Right hindlimb (tissue), 1 donor: ENCODE measurements at regions not wholly inside any gene's neighbourhood (a gene's known extent, or its start where the extent isn't known, plus 50 kb on each side); places are given as distances from the start of the nearest gene placed in this dataset.

Source experiments
- DNase-seq: peaks from one replicate; pipeline ENCODE4 v3.0.0-alpha.2; 2018

- no peak for DNase-seq
Measured at GRCh38 chr1:34415140-34415539, 238.4 kb downstream of the C1orf94 start.

- no peak for DNase-seq
Measured at GRCh38 chr1:34418166-34418565, 241.5 kb downstream of the C1orf94 start.

- no peak for DNase-seq
Measured at GRCh38 chr1:34419663-34420136, 243.0 kb downstream of the C1orf94 start.

GRCh38 chr1:34425046-34425445 lies 248.3 kb downstream of the C1orf94 start:
- no peak for DNase-seq

GRCh38 chr1:34425785-34426184 lies 249.1 kb downstream of the C1orf94 start:
- DNase-seq = no peak

GRCh38 chr1:34426325-34426896 lies 249.7 kb downstream of the C1orf94 start:
- no peak for DNase-seq

- no peak for DNase-seq
Measured at GRCh38 chr1:34427170-34427569, 250.5 kb downstream of the C1orf94 start.

GRCh38 chr1:34433099-34433498 lies 256.4 kb downstream of the C1orf94 start:
- no peak for DNase-seq

GRCh38 chr1:34436836-34437235 lies 260.1 kb downstream of the C1orf94 start:
- DNase-seq = no peak

GRCh38 chr1:34441259-34442069 lies 264.8 kb downstream of the C1orf94 start:
- DNase-seq = no peak

GRCh38 chr1:34444516-34444915 lies 267.8 kb downstream of the C1orf94 start:
- no peak for DNase-seq

- DNase-seq = no peak
Measured at GRCh38 chr1:34450325-34450724, 273.6 kb downstream of the C1orf94 start.

GRCh38 chr1:34452451-34452850 lies 275.7 kb downstream of the C1orf94 start:
- DNase-seq = no peak

GRCh38 chr1:34455121-34455520 lies 278.4 kb downstream of the C1orf94 start:
- DNase-seq = no peak

GRCh38 chr1:34460193-34460592 lies 283.5 kb downstream of the C1orf94 start:
- peak; percentile 22 for DNase-seq

GRCh38 chr1:34470401-34470800 lies 284.4 kb upstream of the GJB5 start:
- DNase-seq = no peak

GRCh38 chr1:34474566-34474965 lies 280.3 kb upstream of the GJB5 start:
- DNase-seq = no peak

GRCh38 chr1:34476371-34476770 lies 278.5 kb upstream of the GJB5 start:
- no peak for DNase-seq

GRCh38 chr1:34477632-34478141 lies 277.2 kb upstream of the GJB5 start:
- no peak for DNase-seq

- no peak for DNase-seq
Measured at GRCh38 chr1:34478515-34479076, 276.3 kb upstream of the GJB5 start.

GRCh38 chr1:34479731-34480130 lies 275.1 kb upstream of the GJB5 start:
- DNase-seq = no peak

GRCh38 chr1:34488080-34488708 lies 266.7 kb upstream of the GJB5 start:
- DNase-seq = no peak

GRCh38 chr1:34500451-34500850 lies 254.4 kb upstream of the GJB5 start:
- DNase-seq = peak; percentile 48
